ENCODE measurements at regions not wholly inside any gene's neighbourhood (a gene's known extent, or its start where the extent isn't known, plus 50 kb on each side); places are given as distances from the start of the nearest gene placed in this dataset.

DNA sequence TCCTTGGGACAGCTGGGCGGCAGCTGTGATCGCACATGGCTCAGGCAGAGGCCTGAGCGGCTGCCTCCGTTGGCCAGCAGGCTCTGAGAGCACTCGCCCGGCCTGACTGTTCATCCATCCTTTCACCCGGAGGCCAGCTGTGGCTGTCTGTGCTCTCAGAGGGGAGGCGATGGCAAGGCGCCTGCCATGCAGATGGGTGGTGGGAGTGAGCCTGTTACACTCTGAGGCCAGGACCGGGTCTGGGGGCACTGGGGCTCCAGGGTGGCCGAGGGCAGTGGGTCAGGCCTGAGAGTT is 292.3 kb downstream of the TMEM121 start:
- DNase-seq = no peak

GRCh38 chr14:105830171-105830570 is 303.8 kb downstream of the TMEM121 start:
- no peak for DNase-seq

GRCh38 chr14:105836160-105836559 is 309.8 kb downstream of the TMEM121 start:
- DNase-seq = no peak

DNA sequence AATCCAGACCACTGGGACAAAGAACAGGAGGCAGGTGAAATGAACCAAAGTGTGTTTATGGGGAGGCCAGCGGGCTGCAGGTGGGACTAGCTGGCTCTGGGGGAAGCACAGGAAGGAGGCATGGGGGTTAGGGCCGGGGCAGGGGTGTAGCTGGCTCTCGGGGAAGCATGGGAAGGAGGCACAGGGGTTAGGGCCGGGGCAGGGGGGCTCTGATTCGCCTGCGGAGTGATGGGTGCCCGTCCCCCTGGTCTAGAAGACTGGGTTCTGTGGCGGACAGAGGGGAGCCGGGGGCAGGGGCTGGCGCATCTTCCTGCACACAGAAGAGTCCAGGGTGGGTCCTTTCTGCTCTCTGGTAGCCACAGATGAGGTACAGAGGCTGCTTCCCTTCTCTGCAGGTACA is 310.3 kb downstream of the TMEM121 start:
- DNase-seq = no peak

GRCh38 chr14:105837349-105838063 is 311.1 kb downstream of the TMEM121 start:
- no peak for DNase-seq

DNA sequence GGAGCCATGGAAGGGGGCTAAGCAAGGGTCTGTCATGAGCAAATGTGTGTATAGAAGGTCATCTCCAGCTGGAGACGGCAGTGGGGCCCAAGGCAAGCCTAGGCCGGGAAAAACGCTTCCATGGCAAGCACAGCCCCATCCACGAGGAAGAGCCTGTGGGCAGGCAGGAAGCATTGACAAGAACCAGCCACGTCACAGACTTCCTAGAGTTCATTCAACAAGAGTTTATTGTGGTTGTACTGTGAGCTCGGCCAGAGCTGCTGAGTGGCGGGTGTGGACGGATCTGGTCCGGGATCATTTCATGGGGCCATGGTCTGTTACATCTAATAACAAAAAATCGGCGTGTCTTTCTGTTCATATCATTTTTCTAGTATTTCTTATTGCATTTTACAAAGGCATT is 311.7 kb downstream of the TMEM121 start:
- DNase-seq = no peak

DNA sequence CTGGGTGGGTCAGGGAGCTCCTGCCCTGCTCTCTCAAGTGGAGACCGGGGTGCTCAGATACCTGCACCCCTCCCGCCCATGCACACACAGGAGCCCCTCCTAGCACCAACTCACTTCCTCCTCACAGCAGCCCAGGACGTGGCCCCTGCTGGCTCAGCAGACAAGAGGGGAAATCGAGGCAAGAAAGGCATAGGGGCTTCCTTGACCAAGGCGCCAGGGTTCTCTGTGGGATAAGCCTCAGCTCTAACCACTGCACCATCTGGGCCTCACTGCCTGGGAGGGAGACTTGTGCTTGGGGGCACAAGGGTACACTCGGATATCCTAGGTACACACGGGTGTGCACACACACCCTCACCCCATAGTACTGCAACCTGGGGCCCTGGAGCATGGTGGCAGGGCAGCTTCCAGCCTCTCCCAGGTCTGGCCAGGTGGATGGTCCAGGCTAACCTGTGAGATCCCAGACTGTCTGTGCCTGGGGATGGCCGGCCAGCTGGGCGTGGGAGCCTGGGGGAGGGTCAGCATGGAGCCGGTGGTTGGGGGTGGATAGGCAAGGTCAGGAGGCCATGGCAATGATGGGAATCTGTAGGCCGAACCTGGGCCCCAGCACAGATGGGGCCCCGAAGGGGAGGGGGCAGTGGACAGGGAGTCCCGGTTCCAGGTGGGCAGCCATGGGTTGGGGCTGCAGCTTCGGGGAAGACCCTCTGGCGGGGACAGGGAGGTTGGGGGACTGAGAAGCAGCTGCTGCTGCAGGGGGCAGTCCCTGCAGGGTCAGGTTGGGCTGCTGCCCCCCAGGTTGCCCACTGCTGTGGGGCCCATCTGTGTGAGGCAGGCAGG is 312.4 kb downstream of the TMEM121 start:
- no peak for DNase-seq

DNA sequence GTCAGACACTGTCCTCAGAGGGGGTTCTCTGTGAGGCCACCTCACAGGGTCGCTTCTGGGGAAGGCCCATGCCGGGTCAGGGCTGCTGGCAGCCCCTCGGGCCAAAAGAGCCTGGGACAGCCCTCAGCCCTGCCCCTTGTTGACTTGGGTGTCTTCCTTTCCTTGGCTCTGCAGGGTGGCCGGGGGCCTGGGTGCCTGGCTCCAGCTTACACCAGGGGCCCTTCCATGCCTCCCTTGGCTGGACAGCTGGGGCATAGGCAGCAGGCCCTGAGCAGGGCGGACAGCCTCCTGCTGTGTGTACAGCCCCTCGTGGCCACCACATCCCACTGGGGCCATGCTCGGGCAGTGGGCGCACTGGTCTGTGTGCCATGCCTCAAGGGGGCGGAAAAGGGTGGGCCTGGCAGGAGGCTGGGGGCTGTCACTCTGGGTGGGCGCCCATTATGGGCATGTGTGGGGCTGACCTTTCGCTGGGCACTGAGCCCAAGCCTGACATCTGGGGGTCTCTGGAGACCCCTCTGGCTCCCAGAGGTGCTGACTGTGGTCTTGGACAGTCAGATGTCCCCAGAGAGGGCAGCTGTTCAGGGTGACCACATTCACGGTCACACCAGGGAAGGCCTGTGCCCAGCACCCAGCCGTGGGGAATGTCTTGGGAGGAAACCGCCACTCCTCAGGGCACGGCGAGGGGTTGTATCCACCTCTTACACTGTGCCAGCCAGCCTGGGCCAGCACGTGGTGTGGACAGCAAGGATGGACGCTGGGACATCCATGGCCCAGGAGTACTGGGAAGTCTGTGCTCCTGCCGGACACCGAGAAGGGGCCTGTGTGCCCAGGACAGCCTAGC is 313.3 kb downstream of the TMEM121 start:
- no peak for DNase-seq

DNA sequence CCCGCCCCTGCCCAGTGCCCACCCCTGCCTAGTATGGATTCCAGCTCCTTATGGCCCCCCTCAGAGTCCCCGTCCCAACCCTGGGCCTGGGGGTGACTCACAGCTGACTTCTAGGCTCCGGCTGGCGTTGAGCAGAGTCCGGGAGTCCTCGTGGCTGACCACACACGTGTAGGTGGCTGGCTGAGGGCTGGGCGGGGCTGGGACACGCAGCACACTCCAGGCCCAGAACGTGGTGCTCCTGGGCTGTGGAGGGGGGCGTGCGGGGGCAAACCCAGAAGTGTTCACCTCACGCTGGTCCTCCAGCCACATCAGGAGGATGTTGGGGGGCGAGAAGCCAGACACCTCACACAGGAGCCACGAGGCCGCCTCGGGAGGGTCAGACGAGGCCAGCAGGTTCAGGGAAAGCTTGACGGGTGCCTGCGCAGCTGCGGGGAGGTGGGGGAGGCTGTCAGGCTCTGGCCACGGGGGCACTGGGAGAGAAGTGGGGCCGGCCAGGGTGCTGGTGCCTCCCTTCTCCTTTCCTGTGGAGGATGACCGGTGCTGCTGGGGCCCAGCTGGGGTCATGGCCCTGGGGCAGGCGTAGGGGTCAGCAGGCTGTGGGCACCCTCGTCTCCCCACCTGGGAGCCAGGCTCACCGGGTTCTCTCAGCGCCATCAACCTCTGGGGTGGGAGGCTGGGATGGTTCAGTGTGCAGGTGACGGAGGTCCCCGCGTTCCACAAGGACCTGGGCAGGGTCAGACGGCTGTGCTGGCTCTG is 314.1 kb downstream of the TMEM121 start:
- DNase-seq = no peak

- DNase-seq = no peak
These were observed 314.9 kb downstream of the TMEM121 start for GRCh38 chr14:105841022-105842009.

GRCh38 chr14:105842105-105842504 is 315.7 kb downstream of the TMEM121 start:
- DNase-seq = no peak

- no peak for DNase-seq
These were observed 317.2 kb downstream of the TMEM121 start for GRCh38 chr14:105843444-105844046.

GRCh38 chr14:105844047-105844630 is 317.8 kb downstream of the TMEM121 start:
- no peak for DNase-seq

DNA sequence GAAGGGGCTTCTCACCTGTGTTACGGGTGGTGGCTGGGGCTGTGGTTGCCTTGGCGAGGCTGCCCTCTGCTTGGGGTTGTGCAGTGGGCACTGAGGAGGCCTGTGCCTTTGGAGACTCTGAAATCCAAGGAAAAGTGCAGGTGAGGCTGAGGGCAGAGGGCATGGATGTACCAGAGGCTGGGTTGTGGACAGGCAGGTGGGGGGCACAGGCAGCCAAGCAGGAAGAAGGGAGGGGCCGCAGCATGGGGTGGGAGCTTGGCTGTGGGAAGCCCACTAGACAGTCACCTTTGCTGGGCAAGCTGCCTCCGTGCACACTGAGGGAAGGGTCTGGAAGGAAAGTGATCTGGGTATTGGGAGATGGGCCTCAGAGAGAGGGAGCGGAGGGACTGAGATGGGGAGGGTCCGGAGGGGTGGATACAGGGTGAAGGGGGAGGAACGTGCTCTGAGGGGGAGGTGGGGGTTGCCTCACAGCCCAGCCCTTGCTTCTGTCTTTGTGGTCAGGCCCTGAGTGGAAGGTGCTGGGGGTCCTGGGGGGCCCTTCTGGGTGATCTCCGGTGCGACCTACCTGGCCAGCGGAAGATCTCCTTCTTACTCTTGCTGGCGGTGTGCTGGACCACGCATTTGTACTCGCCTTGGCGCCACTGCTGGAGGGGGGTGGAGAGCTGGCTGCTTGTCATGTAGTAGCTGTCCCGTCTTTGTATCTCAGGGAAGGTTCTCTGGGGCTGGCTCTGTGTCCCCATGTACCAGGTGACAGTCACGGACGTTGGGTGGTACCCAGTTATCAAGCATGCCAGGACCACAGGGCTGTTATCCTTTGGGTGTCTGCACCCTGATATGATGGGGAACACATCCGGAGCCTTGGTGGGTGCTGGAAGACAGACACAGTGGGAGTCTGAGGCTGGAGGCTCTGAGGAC is 318.7 kb downstream of the TMEM121 start:
- DNase-seq = no peak

GRCh38 chr14:105845725-105846309 is 319.4 kb downstream of the TMEM121 start:
- DNase-seq = no peak

DNA sequence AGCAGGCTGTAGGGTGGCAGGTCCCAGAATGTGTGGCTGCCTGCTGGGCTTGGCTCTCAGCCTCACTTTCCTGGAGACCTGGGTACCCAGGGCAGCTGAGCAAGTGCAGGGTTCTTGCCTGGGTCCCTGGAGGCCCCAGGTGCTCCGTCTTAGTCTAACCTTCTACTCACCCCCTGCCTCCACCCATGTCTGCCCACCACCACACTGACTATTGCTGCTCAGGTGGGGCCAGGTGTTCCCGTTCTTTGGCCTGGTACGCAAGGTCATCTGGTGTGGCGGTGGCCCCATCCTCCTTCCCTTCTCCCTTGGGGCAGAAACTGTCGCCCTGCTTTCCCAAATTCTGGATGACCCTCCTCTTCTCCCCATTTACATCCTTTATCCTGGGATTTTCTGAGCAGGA is 319.9 kb downstream of the TMEM121 start:
- no peak for DNase-seq

GRCh38 chr14:105847400-105847799 is 321.0 kb downstream of the TMEM121 start:
- DNase-seq = no peak

DNA sequence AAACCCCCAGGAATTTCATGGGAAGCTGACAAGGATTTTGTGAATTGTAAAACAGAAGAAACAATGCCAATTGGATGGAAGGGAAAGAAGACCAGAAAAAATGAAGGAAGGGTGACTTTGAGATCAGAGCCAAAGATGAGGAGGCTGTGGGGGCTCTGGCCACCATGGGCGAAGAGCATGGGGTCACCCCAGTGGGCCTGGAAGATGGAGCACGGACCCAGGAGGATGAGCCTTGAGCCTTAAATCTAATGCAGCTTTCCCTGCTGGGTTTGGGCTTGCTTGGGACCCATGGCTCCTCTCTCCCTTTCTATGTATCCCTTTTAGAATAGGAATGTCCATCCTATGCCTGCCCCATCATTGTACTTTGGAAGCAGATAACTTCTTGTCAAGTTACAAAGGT is 322.2 kb downstream of the TMEM121 start:
- no peak for DNase-seq

DNA sequence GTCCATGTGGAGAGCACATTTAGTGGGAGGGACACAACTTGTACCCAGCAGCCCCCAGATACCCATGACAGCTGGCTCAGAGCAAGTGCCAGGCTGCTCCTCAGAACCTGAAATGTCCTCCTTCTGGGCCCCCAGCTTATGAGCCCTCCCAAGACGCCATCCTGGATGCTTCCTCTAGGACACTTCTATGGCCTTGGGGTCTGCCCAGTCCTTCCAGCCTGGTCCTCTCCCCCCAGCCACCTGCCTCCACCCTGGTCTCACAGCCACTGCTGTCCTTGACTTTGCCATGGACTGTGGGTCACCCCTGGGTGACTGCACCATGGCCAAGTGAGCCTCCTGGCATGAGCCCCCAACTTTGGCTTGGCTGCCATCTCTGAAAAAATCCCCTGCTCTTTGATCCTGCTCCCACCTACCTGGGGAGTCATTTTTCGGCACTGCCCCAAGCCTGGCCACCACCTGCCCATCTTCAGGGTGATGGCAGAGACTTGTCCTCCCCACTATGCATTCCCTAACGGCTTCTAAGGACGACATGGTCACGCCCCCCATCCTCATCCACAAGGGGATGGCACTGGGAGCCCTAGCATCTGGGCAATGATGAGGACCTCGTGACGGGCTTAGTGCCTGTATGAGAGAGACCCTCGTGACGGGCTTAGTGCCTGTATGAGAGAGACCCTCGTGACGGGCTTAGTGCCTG is 323.7 kb downstream of the TMEM121 start:
- no peak for DNase-seq

Data from stimulated activated CD8-positive, alpha-beta memory T cell treated with anti-CD3 and anti-CD28 coated beads, Interleukin-4, amount 100 ng/mL, for 48 hours (primary cell).